NCI-H748 (cell line): ENCODE measurements at regions not wholly inside any gene's neighbourhood (a gene's known extent, or its start where the extent isn't known, plus 50 kb on each side); places are given as distances from the start of the nearest gene placed in this dataset.
"Not testable (repeated sequence)": the region's sequence is repeated elsewhere in the genome, so short reads cannot be mapped to it uniquely, and the experiment has no call there.

Experiments used
- DNase-seq: peaks from one replicate; lab custom pipeline; 2025; ENCODE audit not compliant: unreplicated experiment; lab: John Stamatoyannopoulos, UW

- DNase-seq = no peak
Measured at GRCh38 chr2:61774351-61774750, 79.5 kb downstream of the FAM161A start.

- DNase-seq = no peak
Measured at GRCh38 chr2:61771904-61772845, 81.7 kb downstream of the FAM161A start.

GRCh38 chr2:61770746-61771145 is 83.1 kb downstream of the FAM161A start:
- DNase-seq = no peak

GRCh38 chr2:61770298-61770697 is 83.6 kb downstream of the FAM161A start:
- DNase-seq = no peak

- no peak for DNase-seq
Measured at GRCh38 chr2:61769093-61769675, 84.7 kb downstream of the FAM161A start.

DNA sequence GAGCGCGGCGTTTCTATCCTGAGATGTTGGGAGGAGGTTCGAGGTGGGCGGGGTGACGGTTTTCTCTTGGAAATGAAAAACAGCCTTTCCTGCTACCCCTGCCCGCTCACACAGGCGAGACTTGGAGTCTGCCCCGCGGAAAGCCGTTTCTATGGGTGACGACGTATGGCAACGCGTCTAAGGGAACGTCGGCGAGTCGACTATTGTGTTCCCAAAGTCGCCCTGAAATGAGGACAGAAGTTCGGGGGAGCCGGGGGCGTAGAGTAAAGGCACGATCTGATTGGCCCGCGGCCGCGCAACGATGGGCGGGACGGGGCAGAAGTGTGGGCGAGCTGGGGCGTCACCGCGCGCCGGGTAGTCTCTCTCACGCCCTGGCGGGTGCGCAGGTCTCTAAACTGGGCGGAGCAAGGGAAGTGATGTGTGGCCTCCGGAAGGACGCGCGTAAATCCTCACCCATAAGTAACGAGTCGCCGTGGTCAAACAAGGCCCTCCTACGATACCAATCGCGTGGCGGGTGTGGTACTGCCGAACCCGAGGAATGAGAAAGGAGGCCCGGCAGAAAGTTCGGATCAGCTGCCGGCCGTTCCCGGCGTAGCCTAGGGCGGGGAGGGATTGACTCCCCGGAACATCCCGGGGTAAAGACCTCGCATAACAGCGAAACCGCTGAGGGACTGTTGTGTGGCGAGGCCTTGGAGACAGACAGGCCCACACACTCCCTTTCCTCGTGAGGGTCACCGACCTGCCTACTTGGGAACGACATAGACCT is 89.6 kb downstream of the FAM161A start:
- DNase-seq = peak; percentile 97

GRCh38 chr2:61763605-61764034 is 90.2 kb downstream of the FAM161A start:
- DNase-seq = peak; percentile 86

GRCh38 chr2:61762292-61762691 is 91.6 kb downstream of the FAM161A start:
- DNase-seq = no peak

- no peak for DNase-seq
Measured at GRCh38 chr2:61759718-61760117, 94.1 kb downstream of the FAM161A start.

- no peak for DNase-seq
Measured at GRCh38 chr2:61759005-61759404, 94.9 kb downstream of the FAM161A start.

DNA sequence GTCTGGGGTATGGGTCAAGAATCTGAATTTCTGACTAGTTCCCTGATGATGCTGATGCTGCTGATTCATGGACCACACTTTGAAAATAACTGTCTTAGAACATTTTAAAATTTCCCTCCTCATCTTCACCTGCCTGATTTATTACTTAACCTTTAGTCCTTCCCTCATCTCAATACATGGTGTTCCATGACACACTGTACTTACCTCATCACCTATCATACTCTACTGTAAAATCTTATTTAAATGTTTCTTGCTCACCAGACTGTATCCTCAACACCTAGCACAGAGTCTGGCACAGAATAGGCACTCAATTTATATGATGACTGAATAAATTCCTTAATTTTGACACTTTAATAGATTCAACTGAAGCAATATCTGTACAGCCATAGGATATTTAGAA is 95.7 kb downstream of the FAM161A start:
- DNase-seq = no peak

GRCh38 chr2:61753512-61753911 is 100.3 kb downstream of the FAM161A start:
- DNase-seq = no peak

- DNase-seq = no peak
Measured at GRCh38 chr2:61750624-61751023, 103.2 kb downstream of the FAM161A start.

GRCh38 chr2:61742955-61743354 is 110.9 kb downstream of the FAM161A start:
- no peak for DNase-seq

- no peak for DNase-seq
Measured at GRCh38 chr2:61737841-61738240, 116.0 kb downstream of the FAM161A start.

GRCh38 chr2:61736953-61737352 is 116.9 kb downstream of the FAM161A start:
- no peak for DNase-seq

GRCh38 chr2:61733563-61733962 is 120.3 kb downstream of the FAM161A start:
- DNase-seq = no peak

- no peak for DNase-seq
Measured at GRCh38 chr2:61732787-61733186, 121.1 kb downstream of the FAM161A start.

GRCh38 chr2:61727746-61728145 is 126.1 kb downstream of the FAM161A start:
- DNase-seq = no peak

GRCh38 chr2:61726456-61727209 is 127.2 kb downstream of the FAM161A start:
- DNase-seq = no peak

GRCh38 chr2:61723364-61723763 is 130.5 kb downstream of the FAM161A start:
- not testable (repeated sequence) for DNase-seq
